Activated CD8-positive, alpha-beta T cell treated with anti-CD3 and anti-CD28 coated beads, Interleukin-2, amount 10 ng/mL, durations not matched to agents 7 days and 5 days (primary cell): ENCODE measurements at regions not wholly inside any gene's neighbourhood (a gene's known extent, or its start where the extent isn't known, plus 50 kb on each side); places are given as distances from the start of the nearest gene placed in this dataset.
"Not testable (repeated sequence)": the region's sequence is repeated elsewhere in the genome, so short reads cannot be mapped to it uniquely, and the experiment has no call there.

Source experiments
- ATAC-seq: fragments of 150-1000 bp; cut with Tn5 transposase; one replicate; pipeline ENCODE4 v1.10.0; 2021; ENCODE audit warnings: moderate library complexity
- CTCF ChIA-PET: fragments of 350-600 bp; sonication (Branson Sonifier 250); formaldehyde crosslinking; loops from one replicate; lab custom pipeline; 2021; ENCODE audit warnings: antibody characterized with exemption; lab: Charles Lee
- POLR2A ChIA-PET: fragments of 350-600 bp; sonication (Branson Sonifier 250); formaldehyde crosslinking; loops from one replicate; lab custom pipeline; 2021; ENCODE audit warnings: antibody characterized with exemption; lab: Charles Lee
- DNase-seq: peaks from one replicate; pipeline ENCODE4 v3.0.0-alpha.2; 2020
- H3K27ac Mint-ChIP-seq: one replicate; pipeline ENCODE4 v1.8.0; 2021; ENCODE audit warnings: mild to moderate bottlenecking, mixed read lengths
- H3K27me3 Mint-ChIP-seq: one replicate; pipeline ENCODE4 v1.8.0; 2021; ENCODE audit warnings: low read depth, mixed read lengths
- H3K36me3 Mint-ChIP-seq: one replicate; pipeline ENCODE4 v1.8.0; 2021; ENCODE audit warnings: low read depth, mixed read lengths
- H3K4me1 Mint-ChIP-seq: one replicate; pipeline ENCODE4 v1.8.0; 2021; ENCODE audit warnings: low read depth, mixed read lengths
- H3K4me3 Mint-ChIP-seq: one replicate; pipeline ENCODE4 v1.8.0; 2021; ENCODE audit warnings: mild to moderate bottlenecking, mixed read lengths
- H3K9me3 Mint-ChIP-seq: one replicate; pipeline ENCODE4 v1.8.0; 2022; ENCODE audit warnings: mixed read lengths; ENCODE audit not compliant: insufficient read depth

DNA sequence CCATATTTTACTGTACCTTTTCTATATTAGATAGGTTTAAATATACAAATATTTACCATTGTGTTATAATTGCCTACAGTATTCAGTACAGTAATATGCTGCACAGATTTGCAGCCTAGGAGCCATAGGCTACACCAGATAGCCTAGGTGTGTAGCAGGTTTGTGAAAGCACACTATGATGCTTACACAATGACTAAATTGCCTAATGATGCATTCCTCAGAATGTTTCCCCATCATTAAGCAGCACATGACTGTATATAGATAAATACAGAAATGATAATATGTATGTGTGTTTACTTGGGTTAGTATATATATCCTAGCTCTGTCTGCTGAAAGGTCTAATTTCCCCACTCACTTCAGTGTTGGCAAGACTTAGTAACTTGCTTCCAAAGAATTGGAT, 65.8 kb downstream of the MYL3 start:
- no peaks in the 10 kb centered on the region for H3K9me3 Mint-ChIP-seq
- CTCF ChIA-PET, result interaction anchor here (1.1 kb wide), 1 partner anchor 239 kb away, joined by 3 read pairs; no protein-coding TSS in a partner anchor
- H3K27me3 Mint-ChIP-seq, result peaks cover 46% of the 10 kb centered on the region
- H3K4me3 Mint-ChIP-seq, result no peak overlapping the region
- no peak overlapping the region for H3K27ac Mint-ChIP-seq
- no peaks in the 10 kb centered on the region for H3K36me3 Mint-ChIP-seq
- DNase-seq, result no peak
- POLR2A ChIA-PET, result no interaction called here
- H3K4me1 Mint-ChIP-seq, result no peaks in the 10 kb centered on the region
- no peak for ATAC-seq

GRCh38 chr3:46793340-46793739, 69.9 kb downstream of the MYL3 start:
- H3K4me1 Mint-ChIP-seq, H3K36me3 Mint-ChIP-seq, H3K4me3 Mint-ChIP-seq, H3K9me3 Mint-ChIP-seq, POLR2A ChIA-PET, H3K27ac Mint-ChIP-seq, CTCF ChIA-PET, DNase-seq, ATAC-seq: not testable (repeated sequence)
- H3K27me3 Mint-ChIP-seq, result peaks cover 49% of the 10 kb centered on the region

DNA sequence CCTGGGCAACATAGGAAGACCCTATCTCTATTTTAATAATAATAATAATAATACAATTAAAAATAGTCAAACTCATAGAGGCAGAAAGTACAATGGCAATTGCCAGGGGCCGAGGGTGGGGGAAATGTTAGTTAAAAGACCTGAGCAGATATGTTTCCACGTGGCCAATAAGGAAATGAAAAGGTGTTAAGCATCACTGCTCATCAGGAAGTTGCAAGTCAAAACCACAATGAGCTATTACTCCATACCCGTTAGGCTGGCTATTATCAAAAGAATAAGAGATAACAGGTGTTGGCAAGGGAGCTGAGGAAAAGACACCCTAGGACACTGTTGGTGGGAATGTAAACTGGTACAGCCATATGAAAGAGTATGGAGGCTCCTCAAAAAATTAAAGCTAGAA, 60.4 kb upstream of the PRSS50 start:
- POLR2A ChIA-PET, result no interaction called here
- peaks cover 14% of the 10 kb centered on the region for H3K27me3 Mint-ChIP-seq
- no peaks in the 10 kb centered on the region for H3K36me3 Mint-ChIP-seq
- no peak overlapping the region for H3K27ac Mint-ChIP-seq
- H3K4me1 Mint-ChIP-seq, result no peaks in the 10 kb centered on the region
- H3K4me3 Mint-ChIP-seq, result no peak overlapping the region
- CTCF ChIA-PET, result no interaction called here
- H3K9me3 Mint-ChIP-seq, result peaks cover 4% of the 10 kb centered on the region
- DNase-seq, result no peak
- ATAC-seq, result no peak

DNA sequence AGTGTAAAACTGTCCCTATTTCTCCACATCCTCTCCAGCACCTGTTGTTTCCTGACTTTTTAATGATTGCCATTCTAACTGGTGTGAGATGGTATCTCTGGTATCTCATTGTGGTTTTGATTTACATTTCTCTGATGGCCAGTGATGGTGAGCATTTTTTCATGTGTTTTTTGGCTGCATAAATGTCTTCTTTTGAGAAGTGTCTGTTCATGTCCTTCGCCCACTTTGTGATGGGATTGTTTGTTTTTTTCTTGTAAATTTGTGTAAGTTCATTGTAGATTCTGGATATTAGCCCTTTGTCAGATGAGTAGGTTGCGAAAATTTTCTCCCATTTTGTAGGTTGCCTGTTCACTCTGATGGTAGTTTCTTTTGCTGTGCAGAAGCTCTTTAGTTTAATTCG, 54.8 kb upstream of the PRSS50 start:
- H3K27me3 Mint-ChIP-seq, result peaks cover 19% of the 10 kb centered on the region
- H3K36me3 Mint-ChIP-seq, ATAC-seq, CTCF ChIA-PET, POLR2A ChIA-PET, H3K9me3 Mint-ChIP-seq, H3K4me3 Mint-ChIP-seq, DNase-seq, H3K27ac Mint-ChIP-seq, H3K4me1 Mint-ChIP-seq: not testable (repeated sequence)

DNA sequence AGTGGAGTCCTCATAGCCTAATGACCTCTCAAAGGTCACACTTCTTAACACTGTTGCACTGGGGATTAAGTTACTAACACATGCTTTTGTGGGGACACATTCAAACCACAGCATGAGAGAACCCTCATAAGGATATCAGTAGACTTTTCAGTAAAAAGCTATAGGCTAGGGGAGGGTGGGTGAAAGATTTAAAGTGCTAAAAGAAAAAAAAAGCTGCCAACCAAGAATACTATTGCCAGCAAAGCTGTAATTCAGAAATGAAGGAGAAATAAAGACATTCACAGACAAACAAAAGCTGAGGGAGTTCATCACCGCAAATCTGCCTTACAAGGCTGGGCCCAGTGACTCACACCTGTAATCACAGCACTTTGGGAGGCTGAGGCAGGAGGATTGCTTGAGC, 50.4 kb upstream of the PRSS50 start:
- Mint-ChIP-seq H3K36me3 (peaks cover 2% of the 10 kb centered on the region), H3K27ac (no peak overlapping the region), H3K4me3 (no peak overlapping the region), H3K4me1 (no peaks in the 10 kb centered on the region), H3K9me3 (peaks cover 17% of the 10 kb centered on the region), H3K27me3 (peaks cover 14% of the 10 kb centered on the region)
- ChIA-PET CTCF (interaction anchor here (0.6 kb wide), 1 partner anchor 53 kb away, joined by 4 read pairs; no protein-coding TSS in a partner anchor), POLR2A (no interaction called here)
- ATAC-seq (no peak), DNase-seq (no peak)
